Ovary (tissue), 3 donors: ENCODE measurements at regions not wholly inside any gene's neighbourhood (a gene's known extent, or its start where the extent isn't known, plus 50 kb on each side); places are given as distances from the start of the nearest gene placed in this dataset.

Experiments
- CTCF ChIP-seq, 3 donors: fragments of 450-650 bp in 2 of 3; fragments of 200-600 bp in 1 of 3; IDR thresholded peaks; one replicate each; pipeline versions ENCODE4 v1.5.1 to v1.8.0; 2016 to 2022; ENCODE audit warnings: antibody characterized with exemption in 3 of 3, mild to moderate bottlenecking in 1 of 3
- EP300 ChIP-seq: sonication (generic); formaldehyde crosslinking; IDR thresholded peaks from one replicate; pipeline ENCODE4 v1.6.1; 2017; ENCODE audit warnings: antibody characterized with exemption
- POLR2A ChIP-seq: fragments of 450-650 bp; IDR thresholded peaks from one replicate; pipeline ENCODE4 v1.6.1; 2017; ENCODE audit warnings: antibody characterized with exemption, mild to moderate bottlenecking, moderate library complexity
- donor health status: DM: no; HTN: no; CAD: no.

GRCh38 chr12:77600468-77600843 lies 230.2 kb upstream of the NAV3 start:
- TF ChIP-seq CTCF (IDR thresholded peaks at IDR 0.05): no peak
- no peak for TF ChIP-seq POLR2A
- TF ChIP-seq EP300: no peak
